K562 (cell line): ENCODE measurements at regions not wholly inside any gene's neighbourhood (a gene's known extent, or its start where the extent isn't known, plus 50 kb on each side); places are given as distances from the start of the nearest gene placed in this dataset.

Source experiments
- ATAC-seq: fragments of 200-7000 bp; cut with Tn5 transposase; 3 replicates; pipeline ENCODE4 v1.9.1; 2020; ENCODE audit warnings: moderate library complexity
- BruUV-seq: library from RNA; stranded (reverse); fragments of 400-500 nt; replicated peaks from 2 replicates; lab custom pipeline; 2021; lab: Mats Ljungman, UMichigan
- CTCF ChIA-PET: fragments of 300-600 bp; formaldehyde crosslinking; extraction: SDS; loops from one replicate; lab custom pipeline; 2021; ENCODE audit warnings: low intra/inter-chr PET ratio; lab: Yijun Ruan, JAX
- POLR2A ChIA-PET: fragments of 300-600, 350-650 bp; sonication (Branson Sonifier 250); formaldehyde crosslinking; extraction: SDS; loops from one replicate; lab custom pipeline; 2021; ENCODE audit warnings: antibody characterized with exemption, inconsistent platforms; lab: Yijun Ruan, JAX
- DNase-seq, 4 experiments: peaks; one replicate each; pipeline versions ENCODE4 v3.0.0 to v3.0.0-alpha.2; 2011 to 2018; ENCODE audit warnings: low spot score in 3 of 4, mixed read lengths in 3 of 4; ENCODE audit errors: extremely low read depth in 1 of 4
- FAIRE-seq: peaks from 2 replicates; lab custom pipeline; 2011; peaks lifted over from hg19 to GRCh38; lab: Jason Lieb, UNC
- H2AFZ ChIP-seq: 2 replicates; pipeline ENCODE4 v1.6.0; 2011; ENCODE audit warnings: low read depth, low read length, control low read depth, inconsistent platforms
- H3K27ac ChIP-seq: fragments of 200-600 bp; 3 replicates; pipeline ENCODE4 v1.8.0; 2011; ENCODE audit warnings: low read depth, mild to moderate bottlenecking, control low read depth, inconsistent platforms, low read length, moderate library complexity, mixed read lengths; ENCODE audit errors: extremely low read depth
- H3K27me3 ChIP-seq, 2 experiments: fragments of 300-600 bp in 1 of 2; 2 replicates in 1 of 2; 3 replicates in 1 of 2; pipeline versions ENCODE4 v1.6.0 to v1.8.0; 2011; ENCODE audit warnings: inconsistent platforms in 2 of 2, low read length in 2 of 2, mild to moderate bottlenecking in 1 of 2, mixed read lengths in 1 of 2, moderate library complexity in 1 of 2; ENCODE audit not compliant: control insufficient read depth in 2 of 2, insufficient read depth in 2 of 2
- H3K36me3 ChIP-seq: fragments of 300-600 bp; 3 replicates; pipeline ENCODE4 v1.8.0; 2011; ENCODE audit warnings: mild to moderate bottlenecking, low read length, inconsistent platforms; ENCODE audit not compliant: control insufficient read depth, insufficient read depth
- H3K4me1 ChIP-seq, 2 experiments: fragments of 200-600 bp in 1 of 2; replicated peaks in 1 of 2; 2 replicates in 1 of 2; 3 replicates in 1 of 2; pipeline versions ENCODE4 v1.5.1 to v1.8.0; 2011; ENCODE audit warnings: inconsistent platforms in 2 of 2, low read length in 2 of 2, mild to moderate bottlenecking in 1 of 2, mixed read lengths in 1 of 2, moderate library complexity in 1 of 2; ENCODE audit not compliant: control insufficient read depth in 2 of 2, insufficient read depth in 2 of 2
- H3K4me2 ChIP-seq: 2 replicates; pipeline ENCODE4 v1.6.1; 2011; ENCODE audit warnings: low read length, control low read depth, inconsistent platforms, mixed read lengths; ENCODE audit not compliant: insufficient read depth
- H3K4me3 ChIP-seq: fragments of 200-600 bp; sonication (generic), shearing (Covaris generic); 2 replicates; pipeline ENCODE4 v1.5.1; 2016; ENCODE audit warnings: control low read depth, inconsistent platforms
- H3K79me2 ChIP-seq: fragments of 200-600 bp; 3 replicates; pipeline ENCODE4 v1.8.0; 2011; ENCODE audit warnings: low read length, inconsistent platforms; ENCODE audit not compliant: control insufficient read depth, insufficient read depth
- H3K9ac ChIP-seq, 2 experiments: 2 replicates each; pipeline versions ENCODE4 v1.6.0 to v1.6.1; 2011; ENCODE audit warnings: low read depth in 2 of 2, low read length in 2 of 2, control low read depth in 1 of 2, inconsistent platforms in 1 of 2, mild to moderate bottlenecking in 1 of 2, mixed read lengths in 1 of 2; ENCODE audit not compliant: insufficient read depth in 1 of 2
- H3K9me1 ChIP-seq: one replicate; pipeline ENCODE4 v1.6.0; 2011; ENCODE audit warnings: inconsistent platforms, mild to moderate bottlenecking, low read length, moderate library complexity; ENCODE audit not compliant: control insufficient read depth, insufficient read depth
- H3K9me3 ChIP-seq: replicated peaks from 2 replicates; pipeline ENCODE4 v1.5.1; 2011; ENCODE audit warnings: low read depth, low read length, inconsistent platforms; ENCODE audit not compliant: control insufficient read depth, insufficient read depth
- H4K20me1 ChIP-seq: replicated peaks from 2 replicates; pipeline ENCODE4 v1.6.1; 2011; ENCODE audit warnings: low read length, inconsistent platforms, mixed read lengths; ENCODE audit not compliant: control insufficient read depth, insufficient read depth
- CHAMP1 ChIP-seq: fragments of 450-650 bp; IDR thresholded peaks from 2 replicates; pipeline ENCODE4 v1.6.1; 2016; ENCODE audit warnings: mild to moderate bottlenecking
- CTCF ChIP-seq, 3 experiments: IDR thresholded peaks in 2 of 3; conservative IDR thresholded peaks in 1 of 3; 2 replicates each; pipeline ENCODE4 v1.5.1; 2011 to 2012; ENCODE audit warnings: low read length in 3 of 3, mild to moderate bottlenecking in 3 of 3, control low read depth in 2 of 3, improper control_type of control experiment in 1 of 3, inconsistent platforms in 1 of 3, low read depth in 1 of 3, mixed read lengths in 1 of 3, moderate library complexity in 1 of 3; ENCODE audit not compliant: insufficient read depth in 2 of 3
- PRMT5 ChIP-seq: sonication (generic); formaldehyde crosslinking; IDR thresholded peaks from 2 replicates; pipeline ENCODE4 v1.5.0; 2020; ENCODE audit warnings: missing genetic modification reagents
- WGBS: fragments of 100-300 bp; shearing (Covaris generic); methylation state at CpG from one replicate; pipeline ENCODE4 v1.1.6; 2016; ENCODE audit warnings: low coverage, mixed read lengths; ENCODE audit not compliant: insufficient coverage; ENCODE audit errors: missing lambda C conversion rate; 5-methylcytosine and 5-hydroxymethylcytosine counted together
- in situ Hi-C: fragments of 300-500 bp; cut with MboI; formaldehyde crosslinking; loops from 4 replicates; pipeline ENCODE4 v1.15.0; 2018; ENCODE audit warnings: inconsistent platforms, mixed read lengths
- intact Hi-C: fragments of 100-400 bp; cut with micrococcal nuclease; formaldehyde crosslinking; loops from 2 replicates; pipeline ENCODE4 v1.14.2; 2022

GRCh38 chr5:6145616-6146237 lies 232.6 kb downstream of the MED10 start (continued):
- no peak for TF ChIP-seq CHAMP1

- Histone ChIP-seq H3K4me2 (no peak overlapping the region), H3K9me3 (no peaks in the 10 kb centered on the region), H2AFZ (no peak overlapping the region), H3K9ac (no peak overlapping the region), H3K79me2 (no peaks in the 10 kb centered on the region), H3K27ac (no peak overlapping the region), H3K27me3 (peaks cover 0 to 4% of the 10 kb centered on the region in 2 experiments; a peak in 2 of 5 replicates), H3K4me1 (no peaks in the 10 kb centered on the region), H3K36me3 (no peaks in the 10 kb centered on the region), H3K4me3 (no peak overlapping the region), H4K20me1 (no peaks in the 10 kb centered on the region), H3K9me1 (no peaks in the 10 kb centered on the region)
- FAIRE-seq (no peak), DNase-seq (no peak), ATAC-seq (no peak)
- intact Hi-C loops: no loop called here
- ChIA-PET POLR2A (no interaction called here), CTCF (no interaction called here)
- 0 out of 6 replicates have a peak, but pooled peaks of 1 of the 3 experiments have one; percentile 11 for TF ChIP-seq CTCF (IDR thresholded peaks at IDR 0.05 in 2 of 3, conservative IDR thresholded peaks at IDR 0.05 in 1 of 3; ENCODE audit: insufficient read depth in 2 of 3, low read depth in 1 of 3, low read length in 3 of 3)
- TF ChIP-seq PRMT5: no peak
- BruUV-seq: no TSS peak
- in situ Hi-C loops: no loop called here
- 2% methylated on average over 5 of the region's 5 CpGs for WGBS
Observed at GRCh38 chr5:6143523-6143922, 234.8 kb downstream of the MED10 start.
